Breast epithelium (tissue), 4 donors: ENCODE measurements at regions not wholly inside any gene's neighbourhood (a gene's known extent, or its start where the extent isn't known, plus 50 kb on each side); places are given as distances from the start of the nearest gene placed in this dataset.

ENCODE experiments used
- DNase-seq, 2 donors: peaks; one replicate each; pipeline ENCODE4 v3.0.0-alpha.2; 2019; ENCODE audit warnings: low spot score in 2 of 2
- H3K27ac ChIP-seq, 2 donors: fragments of 200-600 bp; sonication (generic) in 1 of 2; one replicate each; pipeline ENCODE4 v1.5.1; 2016 to 2019; ENCODE audit warnings: mild to moderate bottlenecking in 1 of 2
- H3K27me3 ChIP-seq, 2 donors: fragments of 200-600 bp; sonication (generic) in 1 of 2; one replicate each; pipeline versions ENCODE4 v1.5.1 to v1.6.0; 2017 to 2019; ENCODE audit warnings: control low read depth in 1 of 2, mild to moderate bottlenecking in 1 of 2
- H3K36me3 ChIP-seq: fragments of 200-600 bp; one replicate; pipeline ENCODE4 v1.5.1; 2019
- H3K4me1 ChIP-seq, 2 donors: fragments of 200-600 bp; sonication (generic); one replicate each; pipeline ENCODE4 v1.5.1; 2016 to 2019; ENCODE audit warnings: control low read depth in 1 of 2
- H3K4me3 ChIP-seq, 3 donors: fragments of 200-600 bp; sonication (generic); 1 replicate in 2 of 3; 2 replicates in 1 of 3; pipeline ENCODE4 v1.5.1; 2016 to 2019; ENCODE audit warnings: mild to moderate bottlenecking in 3 of 3, moderate library complexity in 2 of 3
- H3K9me3 ChIP-seq, 2 donors: fragments of 200-600 bp; sonication (generic) in 1 of 2; one replicate each; pipeline ENCODE4 v1.5.1; 2016 to 2019; ENCODE audit warnings: control low read depth in 1 of 2
- POLR2A ChIP-seq: fragments of 450-650 bp; IDR thresholded peaks from one replicate; pipeline ENCODE4 v1.6.1; 2016; ENCODE audit warnings: antibody characterized with exemption, mild to moderate bottlenecking, moderate library complexity
- POLR2AphosphoS5 ChIP-seq, 3 donors: sonication (generic); formaldehyde crosslinking; IDR thresholded peaks; one replicate each; pipeline ENCODE4 v1.6.1; 2017; ENCODE audit warnings: antibody characterized with exemption in 3 of 3
- intact Hi-C: fragments of 100-400 bp; cut with DNase I; formaldehyde crosslinking; loops from one replicate; pipeline ENCODE4 v1.15.1; 2023; ENCODE audit warnings: low total_unique reads
- TF ChIP-seq, protein P1 (sequence below), 3 donors: fragments of 450-650 bp; IDR thresholded peaks; one replicate each; pipeline ENCODE4 v1.5.1; 2016 to 2017; ENCODE audit warnings: antibody characterized with exemption in 3 of 3, mild to moderate bottlenecking in 3 of 3, moderate library complexity in 3 of 3

DNA sequence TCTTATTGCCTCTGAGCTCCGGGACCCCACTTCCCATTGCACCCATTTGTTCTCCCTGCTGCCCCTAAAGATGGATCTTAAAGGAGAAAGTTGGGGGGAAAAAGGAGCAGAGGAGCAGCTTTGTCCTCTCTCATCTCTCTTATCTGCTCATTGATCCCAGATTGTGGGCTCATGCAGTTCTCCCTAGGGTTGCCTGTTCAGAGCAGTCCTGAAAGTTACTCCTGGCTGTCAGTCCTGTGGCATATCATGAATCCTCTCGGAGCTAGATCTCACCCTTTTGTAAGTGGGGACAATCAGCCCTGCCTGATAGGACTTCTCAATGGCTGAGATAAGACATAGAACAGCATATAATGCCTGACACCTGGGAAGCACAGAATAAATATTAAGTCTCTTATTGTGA is 440.3 kb downstream of the IRS2 start:
- H3K36me3 ChIP-seq = no peaks in the 10 kb centered on the region
- no peaks in the 10 kb centered on the region for H3K27me3 ChIP-seq
- no peaks in the 10 kb centered on the region for H3K9me3 ChIP-seq
- H3K4me3 ChIP-seq = no peak overlapping the region
- DNase-seq = no peak
- intact Hi-C loops = no loop called here
- TF ChIP-seq, protein P1, sequence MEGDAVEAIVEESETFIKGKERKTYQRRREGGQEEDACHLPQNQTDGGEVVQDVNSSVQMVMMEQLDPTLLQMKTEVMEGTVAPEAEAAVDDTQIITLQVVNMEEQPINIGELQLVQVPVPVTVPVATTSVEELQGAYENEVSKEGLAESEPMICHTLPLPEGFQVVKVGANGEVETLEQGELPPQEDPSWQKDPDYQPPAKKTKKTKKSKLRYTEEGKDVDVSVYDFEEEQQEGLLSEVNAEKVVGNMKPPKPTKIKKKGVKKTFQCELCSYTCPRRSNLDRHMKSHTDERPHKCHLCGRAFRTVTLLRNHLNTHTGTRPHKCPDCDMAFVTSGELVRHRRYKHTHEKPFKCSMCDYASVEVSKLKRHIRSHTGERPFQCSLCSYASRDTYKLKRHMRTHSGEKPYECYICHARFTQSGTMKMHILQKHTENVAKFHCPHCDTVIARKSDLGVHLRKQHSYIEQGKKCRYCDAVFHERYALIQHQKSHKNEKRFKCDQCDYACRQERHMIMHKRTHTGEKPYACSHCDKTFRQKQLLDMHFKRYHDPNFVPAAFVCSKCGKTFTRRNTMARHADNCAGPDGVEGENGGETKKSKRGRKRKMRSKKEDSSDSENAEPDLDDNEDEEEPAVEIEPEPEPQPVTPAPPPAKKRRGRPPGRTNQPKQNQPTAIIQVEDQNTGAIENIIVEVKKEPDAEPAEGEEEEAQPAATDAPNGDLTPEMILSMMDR (IDR thresholded peaks at IDR 0.05) = no peak
- TF ChIP-seq POLR2A = no peak
- TF ChIP-seq POLR2AphosphoS5 (IDR thresholded peaks at IDR 0.05) = no peak
- H3K4me1 ChIP-seq = no peaks in the 10 kb centered on the region
- H3K27ac ChIP-seq = no peak overlapping the region

DNA sequence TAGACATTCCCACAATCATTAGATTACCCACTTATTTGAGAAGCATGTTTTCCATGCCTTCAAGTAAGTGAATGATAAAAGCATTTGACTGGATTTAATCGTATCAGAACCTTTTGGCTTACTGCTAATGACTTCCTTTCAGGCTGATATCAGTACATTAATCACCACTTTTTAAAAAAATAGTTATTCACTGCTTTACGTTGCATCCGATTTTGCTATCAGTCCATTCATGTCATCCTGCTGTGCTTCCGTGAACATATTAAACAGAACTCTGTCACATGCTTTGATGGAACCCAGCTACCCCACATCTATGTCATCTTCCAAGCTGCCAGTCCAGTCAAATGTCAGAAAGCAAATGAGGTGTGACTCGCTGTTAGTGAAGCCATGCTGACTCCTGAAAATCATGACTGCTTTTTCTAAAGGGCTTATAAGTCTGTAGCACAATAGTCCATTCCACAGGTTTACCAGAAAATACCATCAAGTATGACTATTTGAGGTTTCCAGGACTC is 440.9 kb downstream of the IRS2 start:
- no peak overlapping the region for H3K4me3 ChIP-seq
- intact Hi-C loops = no loop called here
- TF ChIP-seq, protein P1 (IDR thresholded peaks at IDR 0.05) = no peak
- TF ChIP-seq POLR2AphosphoS5 (IDR thresholded peaks at IDR 0.05) (no peak), POLR2A (no peak)
- H3K36me3 ChIP-seq = no peaks in the 10 kb centered on the region
- no peaks in the 10 kb centered on the region for H3K4me1 ChIP-seq
- DNase-seq = no peak
- no peaks in the 10 kb centered on the region for H3K9me3 ChIP-seq
- H3K27ac ChIP-seq = no peak overlapping the region
- H3K27me3 ChIP-seq = no peaks in the 10 kb centered on the region

DNA sequence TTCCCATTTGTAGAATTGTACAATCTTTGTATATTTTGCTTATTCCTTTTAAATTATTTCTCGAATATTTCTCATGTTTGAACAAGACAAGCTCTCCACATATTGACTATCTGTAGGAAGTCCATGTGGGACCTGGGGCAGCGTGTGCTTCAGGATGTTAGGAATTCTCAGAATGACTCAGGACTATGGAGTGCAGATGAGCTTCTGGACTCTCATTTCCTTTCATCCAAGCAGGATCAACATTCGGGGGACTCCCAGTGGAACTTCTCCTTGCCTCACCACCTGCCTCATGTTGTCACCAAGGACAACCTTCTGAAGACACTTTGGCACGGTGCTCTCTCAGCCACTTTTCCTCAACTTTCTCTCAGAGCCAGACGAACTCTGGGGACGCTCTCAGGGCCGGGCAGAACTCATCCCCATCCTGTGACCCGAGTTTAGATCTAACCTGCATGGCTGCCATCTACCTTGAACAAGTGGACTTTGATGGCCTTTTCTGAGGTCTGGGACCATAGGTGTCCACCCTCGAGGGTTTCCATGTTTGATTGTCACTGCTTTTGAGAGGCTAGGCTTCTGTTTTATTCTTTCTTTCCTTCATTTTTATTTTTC is 441.7 kb downstream of the IRS2 start:
- H3K4me3 ChIP-seq = no peak overlapping the region
- H3K27me3 ChIP-seq = no peaks in the 10 kb centered on the region
- H3K27ac ChIP-seq = no peak overlapping the region
- DNase-seq = no peak
- H3K4me1 ChIP-seq = no peaks in the 10 kb centered on the region
- TF ChIP-seq POLR2A (no peak), POLR2AphosphoS5 (IDR thresholded peaks at IDR 0.05) (no peak)
- TF ChIP-seq, protein P1 (IDR thresholded peaks at IDR 0.05) = no peak
- H3K36me3 ChIP-seq = no peaks in the 10 kb centered on the region
- intact Hi-C loops = no loop called here
- H3K9me3 ChIP-seq = no peaks in the 10 kb centered on the region

DNA sequence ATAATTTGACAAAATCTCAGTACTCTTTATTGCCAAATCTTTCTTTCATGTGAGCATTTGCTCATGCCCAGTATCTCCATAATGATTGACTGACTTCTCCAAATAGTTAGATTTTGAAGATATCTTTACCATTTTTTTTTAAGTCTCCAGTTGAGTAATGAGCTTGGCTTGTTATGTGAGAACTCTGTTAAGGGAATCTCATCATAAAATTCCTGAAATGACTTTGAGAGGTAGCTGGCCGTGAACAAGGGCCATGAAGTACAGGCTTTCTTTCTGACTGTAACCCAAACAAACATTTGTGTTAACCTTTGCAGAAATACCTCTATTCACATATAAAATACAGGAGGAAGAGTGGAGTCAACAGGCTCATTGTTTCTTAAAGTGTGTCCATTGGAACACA is 449.7 kb downstream of the IRS2 start:
- H3K36me3 ChIP-seq = no peaks in the 10 kb centered on the region
- no peak overlapping the region for H3K27ac ChIP-seq
- H3K27me3 ChIP-seq = no peaks in the 10 kb centered on the region
- no peaks in the 10 kb centered on the region for H3K4me1 ChIP-seq
- no peak for DNase-seq
- TF ChIP-seq, protein P1 (IDR thresholded peaks at IDR 0.05) = no peak
- TF ChIP-seq POLR2AphosphoS5 (IDR thresholded peaks at IDR 0.05) = no peak
- TF ChIP-seq POLR2A = no peak
- intact Hi-C loops = no loop called here
- no peaks in the 10 kb centered on the region for H3K9me3 ChIP-seq
- no peak overlapping the region for H3K4me3 ChIP-seq

DNA sequence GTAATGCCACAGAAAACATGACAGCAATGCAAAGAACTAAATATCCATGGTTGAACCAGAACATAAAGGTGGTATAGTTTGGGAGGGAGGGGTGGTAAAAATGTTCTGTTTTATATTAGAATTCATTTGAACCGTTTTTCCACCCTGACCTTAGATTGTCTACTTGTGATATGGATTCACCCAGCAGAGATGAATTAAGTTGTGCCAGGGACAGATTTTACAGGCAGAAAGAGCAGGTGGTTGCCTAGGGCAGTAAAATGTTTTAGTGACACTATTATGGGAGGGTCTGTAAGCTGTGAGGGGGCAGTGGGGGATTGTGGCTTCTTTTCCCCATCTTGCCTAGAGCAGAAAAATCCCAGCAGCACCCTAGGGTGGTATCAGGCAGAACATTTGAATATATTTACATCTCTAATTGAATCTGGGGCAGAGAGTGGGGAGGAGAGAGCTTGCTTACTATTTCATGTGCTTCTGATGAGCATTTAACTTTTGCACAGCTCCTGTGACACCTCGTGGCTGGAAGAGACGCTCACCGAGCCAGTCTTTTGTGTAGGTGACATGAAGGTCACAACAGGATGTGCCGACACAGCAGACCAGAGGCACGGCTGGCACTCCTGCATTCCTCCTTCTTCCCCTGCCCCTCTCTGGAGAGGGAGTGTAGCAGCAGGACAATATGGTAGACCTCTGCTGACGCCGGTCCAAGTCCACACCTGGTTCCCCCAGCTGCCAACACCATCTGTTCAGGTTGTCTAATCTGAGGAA is 452.3 kb downstream of the IRS2 start:
- TF ChIP-seq POLR2A = no peak
- TF ChIP-seq POLR2AphosphoS5 (IDR thresholded peaks at IDR 0.05) = no peak
- TF ChIP-seq, protein P1 (IDR thresholded peaks at IDR 0.05) = no peak
- no peaks in the 10 kb centered on the region for H3K36me3 ChIP-seq
- intact Hi-C loops = no loop called here

More for the DNA sequence above, 452.3 kb downstream of the IRS2 start:
- no peak overlapping the region for H3K27ac ChIP-seq
- no peaks in the 10 kb centered on the region for H3K4me1 ChIP-seq
- H3K27me3 ChIP-seq = no peaks in the 10 kb centered on the region
- no peak for DNase-seq
- H3K4me3 ChIP-seq = no peak overlapping the region
- no peaks in the 10 kb centered on the region for H3K9me3 ChIP-seq
